NT2/D1 (cell line): ENCODE measurements at regions not wholly inside any gene's neighbourhood (a gene's known extent, or its start where the extent isn't known, plus 50 kb on each side); places are given as distances from the start of the nearest gene placed in this dataset.

ENCODE experiments used
- SUZ12 ChIP-seq: IDR thresholded peaks from 2 replicates; pipeline ENCODE4 v1.6.1; 2011; ENCODE audit not compliant: insufficient read length, insufficient read depth; ENCODE audit errors: extremely low read depth
- YY1 ChIP-seq: IDR thresholded peaks from 2 replicates; pipeline ENCODE4 v1.6.1; 2011; ENCODE audit not compliant: insufficient read length, insufficient read depth
- ZNF274 ChIP-seq: IDR thresholded peaks from 2 replicates; pipeline ENCODE4 v1.6.1; 2011; ENCODE audit warnings: mild to moderate bottlenecking, low read depth, low read length

DNA sequence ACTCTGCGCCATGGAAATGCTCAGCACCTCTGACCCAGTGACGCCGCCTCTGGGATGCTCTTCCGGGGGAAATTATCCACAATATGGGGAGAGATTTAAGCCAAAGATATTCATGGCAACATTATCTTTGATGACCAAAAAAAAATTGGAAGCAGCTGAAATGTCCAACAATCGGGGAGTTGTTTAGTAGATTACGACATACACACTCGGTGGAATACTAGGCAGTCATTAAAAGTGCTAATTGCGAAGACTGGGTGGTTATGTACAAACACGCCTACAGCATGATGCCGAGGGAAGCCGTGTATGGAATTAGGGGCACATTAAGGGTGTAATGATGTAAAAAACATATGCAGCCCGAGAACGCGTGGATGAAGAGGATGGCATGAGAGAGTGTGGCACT, 75.2 kb downstream of the UNCX start:
- no peak for TF ChIP-seq ZNF274
- no peak for TF ChIP-seq SUZ12
- no peak for TF ChIP-seq YY1
